ENCODE measurements at regions not wholly inside any gene's neighbourhood (a gene's known extent, or its start where the extent isn't known, plus 50 kb on each side); places are given as distances from the start of the nearest gene placed in this dataset.

DNA sequence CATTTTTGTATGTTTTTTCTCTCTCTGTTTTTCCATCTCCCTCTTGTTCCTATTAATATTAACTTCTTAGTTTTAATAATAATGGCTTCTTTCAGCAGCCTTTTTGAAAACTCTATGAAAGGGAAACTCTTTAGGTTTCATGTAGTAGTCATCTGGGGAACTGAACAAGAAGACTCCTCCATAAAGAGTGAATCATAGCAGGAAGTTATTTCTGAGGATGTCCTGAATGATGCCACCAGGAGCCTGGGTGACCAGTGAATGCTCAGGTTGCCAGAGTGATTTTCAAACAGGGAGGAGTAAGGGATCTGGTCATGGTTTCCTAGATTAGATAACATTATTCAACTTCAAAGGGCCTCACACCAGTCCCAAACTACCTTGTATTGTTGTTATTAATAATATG, 212.8 kb upstream of the PDE5A start:
- Histone ChIP-seq H3K4me1 (ENCODE audit: low read depth) (no peaks in the 10 kb centered on the region), H3K27me3 (no peaks in the 10 kb centered on the region), H3K9me3 (ENCODE audit: low read depth) (no peaks in the 10 kb centered on the region), H3K27ac (no peak overlapping the region), H3K36me3 (no peaks in the 10 kb centered on the region), H3K4me3 (no peak overlapping the region)
- no peak for DNase-seq (ENCODE audit: low read depth in 1 of 2, low spot score in 1 of 2)
- TF ChIP-seq, protein P1, sequence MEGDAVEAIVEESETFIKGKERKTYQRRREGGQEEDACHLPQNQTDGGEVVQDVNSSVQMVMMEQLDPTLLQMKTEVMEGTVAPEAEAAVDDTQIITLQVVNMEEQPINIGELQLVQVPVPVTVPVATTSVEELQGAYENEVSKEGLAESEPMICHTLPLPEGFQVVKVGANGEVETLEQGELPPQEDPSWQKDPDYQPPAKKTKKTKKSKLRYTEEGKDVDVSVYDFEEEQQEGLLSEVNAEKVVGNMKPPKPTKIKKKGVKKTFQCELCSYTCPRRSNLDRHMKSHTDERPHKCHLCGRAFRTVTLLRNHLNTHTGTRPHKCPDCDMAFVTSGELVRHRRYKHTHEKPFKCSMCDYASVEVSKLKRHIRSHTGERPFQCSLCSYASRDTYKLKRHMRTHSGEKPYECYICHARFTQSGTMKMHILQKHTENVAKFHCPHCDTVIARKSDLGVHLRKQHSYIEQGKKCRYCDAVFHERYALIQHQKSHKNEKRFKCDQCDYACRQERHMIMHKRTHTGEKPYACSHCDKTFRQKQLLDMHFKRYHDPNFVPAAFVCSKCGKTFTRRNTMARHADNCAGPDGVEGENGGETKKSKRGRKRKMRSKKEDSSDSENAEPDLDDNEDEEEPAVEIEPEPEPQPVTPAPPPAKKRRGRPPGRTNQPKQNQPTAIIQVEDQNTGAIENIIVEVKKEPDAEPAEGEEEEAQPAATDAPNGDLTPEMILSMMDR (IDR thresholded peaks at IDR 0.05; ENCODE audit: low read depth, low read length) = no peak

DNA sequence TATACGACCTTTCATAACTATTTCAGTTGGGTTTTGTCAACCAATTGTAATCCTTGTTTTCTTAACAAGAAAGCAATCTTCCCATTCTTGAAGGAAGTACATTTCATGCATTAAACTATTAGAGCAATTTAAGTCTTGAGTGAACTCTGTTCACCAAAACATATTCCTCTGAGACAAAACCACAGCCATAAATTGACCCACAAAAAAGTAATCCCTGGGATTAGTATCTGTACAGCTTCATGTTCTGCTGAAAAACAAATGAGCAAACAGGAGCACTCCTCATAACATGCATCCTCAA, 207.0 kb upstream of the PDE5A start:
- Histone ChIP-seq H3K27ac (no peak overlapping the region), H3K9me3 (ENCODE audit: low read depth) (no peaks in the 10 kb centered on the region), H3K36me3 (no peaks in the 10 kb centered on the region), H3K4me3 (no peak overlapping the region), H3K27me3 (no peaks in the 10 kb centered on the region), H3K4me1 (ENCODE audit: low read depth) (no peaks in the 10 kb centered on the region)
- no peak for DNase-seq (ENCODE audit: low read depth in 1 of 2, low spot score in 1 of 2)
- TF ChIP-seq, protein P1 (IDR thresholded peaks at IDR 0.05; ENCODE audit: low read depth, low read length) = no peak

DNA sequence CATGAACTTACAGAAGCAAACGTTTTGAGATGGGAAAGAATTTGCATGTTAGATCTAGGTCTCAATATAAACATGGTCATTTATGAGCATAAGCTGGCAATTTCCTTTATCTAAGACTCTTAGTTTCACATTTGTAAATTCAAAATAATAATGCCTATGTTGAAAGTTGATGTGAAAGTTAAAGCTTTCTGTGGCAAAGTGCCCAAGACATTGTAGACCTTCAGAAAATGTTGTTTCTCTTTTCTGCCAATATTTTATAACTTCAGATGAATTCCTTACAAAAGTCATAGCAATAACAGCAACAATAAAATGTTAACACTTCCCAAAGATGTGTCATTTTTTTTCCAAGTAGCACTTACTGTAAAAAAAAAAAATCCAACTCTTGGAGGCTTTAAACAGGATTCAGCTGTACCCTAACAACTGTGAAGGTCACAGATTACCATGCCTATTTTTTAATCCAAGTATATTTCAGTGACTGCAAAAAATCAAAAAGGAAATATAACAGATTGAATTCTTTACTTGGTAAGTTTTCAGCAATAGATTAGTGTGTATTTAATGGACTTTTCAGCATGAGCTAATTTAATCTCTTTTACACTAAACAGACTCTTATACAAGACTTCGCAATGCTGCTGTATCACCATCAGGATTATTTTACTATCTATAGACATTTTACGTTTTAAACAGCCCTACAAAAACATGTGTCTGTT, 206.5 kb upstream of the PDE5A start:
- H3K4me3 ChIP-seq = no peak overlapping the region
- no peaks in the 10 kb centered on the region for H3K36me3 ChIP-seq
- no peak overlapping the region for H3K27ac ChIP-seq
- no peaks in the 10 kb centered on the region for H3K4me1 ChIP-seq (ENCODE audit: low read depth)
- H3K9me3 ChIP-seq (ENCODE audit: low read depth) = no peaks in the 10 kb centered on the region
- TF ChIP-seq, protein P1 (IDR thresholded peaks at IDR 0.05; ENCODE audit: low read depth, low read length) = no peak
- DNase-seq (ENCODE audit: low read depth in 1 of 2, low spot score in 1 of 2) = no peak
- H3K27me3 ChIP-seq = no peaks in the 10 kb centered on the region

DNA sequence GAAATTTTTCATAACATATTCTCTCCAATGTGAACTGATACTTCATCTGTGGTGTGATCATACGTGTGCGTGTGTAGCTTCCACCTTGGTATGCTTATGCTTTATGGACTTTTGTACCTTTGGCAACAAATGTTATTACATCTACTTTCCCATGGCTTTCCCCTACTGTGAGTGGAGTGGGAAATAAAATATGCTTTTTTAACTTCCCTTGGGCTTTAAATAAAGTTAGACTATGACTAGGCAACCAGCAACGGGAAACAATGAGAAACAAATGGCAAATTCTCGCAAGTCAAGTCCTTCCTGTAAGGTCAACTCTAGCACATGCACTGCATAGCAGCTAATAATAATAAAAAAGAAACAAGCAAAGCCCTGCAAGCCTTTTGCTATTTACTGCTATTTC, 205.0 kb upstream of the PDE5A start:
- TF ChIP-seq, protein P1 (IDR thresholded peaks at IDR 0.05; ENCODE audit: low read depth, low read length) = no peak
- H3K4me1 ChIP-seq (ENCODE audit: low read depth) = no peaks in the 10 kb centered on the region
- no peaks in the 10 kb centered on the region for H3K36me3 ChIP-seq
- no peak overlapping the region for H3K27ac ChIP-seq
- H3K27me3 ChIP-seq = no peaks in the 10 kb centered on the region
- H3K4me3 ChIP-seq = no peak overlapping the region
- no peaks in the 10 kb centered on the region for H3K9me3 ChIP-seq (ENCODE audit: low read depth)
- DNase-seq (ENCODE audit: low read depth in 1 of 2, low spot score in 1 of 2) = no peak

DNA sequence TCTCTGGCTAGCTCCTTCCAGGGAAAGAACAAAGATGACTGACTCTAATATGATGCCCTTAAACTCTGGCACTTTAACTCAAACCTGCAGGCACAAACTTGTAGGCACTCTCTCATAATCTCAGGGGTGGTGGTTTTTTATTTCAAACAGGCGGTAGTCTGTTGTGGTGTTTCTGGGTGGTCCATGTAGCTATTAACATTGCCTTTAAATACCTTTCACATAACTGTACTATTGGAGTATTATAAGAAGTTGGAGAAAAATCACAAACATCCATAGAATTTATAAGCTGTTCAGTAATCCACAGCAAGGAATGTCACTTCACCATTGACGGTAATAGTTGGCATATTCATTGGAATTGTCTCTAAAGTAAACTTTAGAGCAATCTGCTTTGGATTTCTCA, 204.2 kb upstream of the PDE5A start:
- Histone ChIP-seq H3K27me3 (no peaks in the 10 kb centered on the region), H3K27ac (no peak overlapping the region), H3K4me3 (no peak overlapping the region), H3K4me1 (ENCODE audit: low read depth) (no peaks in the 10 kb centered on the region), H3K9me3 (ENCODE audit: low read depth) (no peaks in the 10 kb centered on the region), H3K36me3 (no peaks in the 10 kb centered on the region)
- DNase-seq (ENCODE audit: low read depth in 1 of 2, low spot score in 1 of 2) = no peak
- TF ChIP-seq, protein P1 (IDR thresholded peaks at IDR 0.05; ENCODE audit: low read depth, low read length) = no peak

DNA sequence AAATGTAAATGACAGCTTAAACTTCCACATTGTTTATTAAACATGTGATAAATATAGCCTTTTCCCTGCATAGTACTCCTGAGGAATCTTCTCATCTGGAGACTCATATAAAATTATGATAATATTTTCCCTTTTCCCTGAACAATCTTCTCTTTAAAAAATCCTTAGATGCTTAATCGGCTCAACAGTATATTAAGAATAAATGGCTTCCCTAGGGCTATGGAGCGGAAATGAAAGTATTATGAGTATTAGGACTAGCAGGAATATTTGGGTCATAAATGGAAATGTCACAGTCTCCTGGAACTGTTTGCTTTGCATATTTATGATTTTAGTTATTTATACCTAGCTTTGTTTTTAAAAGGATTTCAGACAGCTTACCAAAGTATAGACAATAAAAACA, 200.7 kb upstream of the PDE5A start:
- no peaks in the 10 kb centered on the region for H3K9me3 ChIP-seq (ENCODE audit: low read depth)
- TF ChIP-seq, protein P1 (IDR thresholded peaks at IDR 0.05; ENCODE audit: low read depth, low read length) = no peak
- no peaks in the 10 kb centered on the region for H3K27me3 ChIP-seq
- H3K4me3 ChIP-seq = no peak overlapping the region
- H3K27ac ChIP-seq = no peak overlapping the region
- DNase-seq (ENCODE audit: low read depth in 1 of 2, low spot score in 1 of 2) = no peak
- no peaks in the 10 kb centered on the region for H3K36me3 ChIP-seq
- no peaks in the 10 kb centered on the region for H3K4me1 ChIP-seq (ENCODE audit: low read depth)

Measured in cardiac muscle cell (in vitro differentiated cells and primary cell).